ENCODE measurements at regions not wholly inside any gene's neighbourhood (a gene's known extent, or its start where the extent isn't known, plus 50 kb on each side); places are given as distances from the start of the nearest gene placed in this dataset.
"Not testable (repeated sequence)": the region's sequence is repeated elsewhere in the genome, so short reads cannot be mapped to it uniquely, and the experiment has no call there.

- Mint-ChIP-seq H3K27ac (no peak overlapping the region), H3K27me3 (peaks cover 27% of the 10 kb centered on the region), H3K36me3 (ENCODE audit: low read depth) (no peaks in the 10 kb centered on the region), H3K4me1 (peaks cover 4% of the 10 kb centered on the region), H3K4me3 (no peak overlapping the region), H3K9me3 (no peaks in the 10 kb centered on the region)
- DNase-seq (no peak), ATAC-seq (ENCODE audit: low read depth) (no peak)
- ChIA-PET POLR2A (no interaction called here), CTCF (no interaction called here)
- no peak for TF ChIP-seq CTCF (IDR thresholded peaks at IDR 0.05)
- intact Hi-C loops (cut with micrococcal nuclease), result no loop called here
These were observed 177.1 kb downstream of the RNF144A start for GRCh38 chr2:7094231-7094741.

GRCh38 chr2:7096726-7097352 lies 179.6 kb downstream of the RNF144A start:
- DNase-seq, result no peak
- Mint-ChIP-seq H3K9me3 (peaks cover 10% of the 10 kb centered on the region), H3K36me3 (ENCODE audit: low read depth) (no peaks in the 10 kb centered on the region), H3K4me1 (peaks cover 11% of the 10 kb centered on the region), H3K27ac (no peak overlapping the region), H3K27me3 (peaks cover 23% of the 10 kb centered on the region), H3K4me3 (no peak overlapping the region)
- ChIA-PET POLR2A (no interaction called here), CTCF (interaction anchor here (1.0 to 3.3 kb wide), 7 partner anchors 9 to 1591 kb away, joined by 3 to 12 read pairs (median 3); no protein-coding TSS in a partner anchor)
- TF ChIP-seq CTCF (IDR thresholded peaks at IDR 0.05), result no peak
- intact Hi-C loops (cut with micrococcal nuclease), result loop anchor here (1.0 to 5.0 kb wide), 4 partner anchors 60 to 1664 kb away; no protein-coding TSS in a partner anchor
- ATAC-seq (ENCODE audit: low read depth), result no peak

GRCh38 chr2:7097353-7097895 lies 180.2 kb downstream of the RNF144A start:
- Mint-ChIP-seq H3K27me3 (peaks cover 23% of the 10 kb centered on the region), H3K4me3 (peak overlapping the region; percentile 33), H3K9me3 (peaks cover 10% of the 10 kb centered on the region), H3K36me3 (ENCODE audit: low read depth) (no peaks in the 10 kb centered on the region), H3K27ac (no peak overlapping the region), H3K4me1 (peaks cover 11% of the 10 kb centered on the region)
- ATAC-seq (ENCODE audit: low read depth) (peak; percentile 81), DNase-seq (peak; percentile 58)
- ChIA-PET CTCF (interaction anchor here (0.7 to 3.3 kb wide), 8 partner anchors 8 to 1591 kb away, joined by 3 to 12 read pairs (median 3); no protein-coding TSS in a partner anchor), POLR2A (no interaction called here)
- peak; percentile 84 for TF ChIP-seq CTCF (IDR thresholded peaks at IDR 0.05)
- intact Hi-C loops (cut with micrococcal nuclease), result loop anchor here (1.0 to 5.0 kb wide), 4 partner anchors 60 to 1664 kb away; no protein-coding TSS in a partner anchor

GRCh38 chr2:7098816-7099215 lies 181.6 kb downstream of the RNF144A start:
- peaks cover 10% of the 10 kb centered on the region for H3K9me3 Mint-ChIP-seq
- ChIA-PET POLR2A (no interaction called here), CTCF (interaction anchor here (1.0 to 1.4 kb wide), 2 partner anchors 328 to 1586 kb away, joined by 3 read pairs; no protein-coding TSS in a partner anchor)
- no peak overlapping the region for H3K4me3 Mint-ChIP-seq
- no peak overlapping the region for H3K27ac Mint-ChIP-seq
- no peaks in the 10 kb centered on the region for H3K36me3 Mint-ChIP-seq (ENCODE audit: low read depth)
- peaks cover 18% of the 10 kb centered on the region for H3K27me3 Mint-ChIP-seq
- H3K4me1 Mint-ChIP-seq, result peaks cover 11% of the 10 kb centered on the region
- ATAC-seq (ENCODE audit: low read depth), result no peak
- intact Hi-C loops (cut with micrococcal nuclease), result loop anchor here (5.0 kb wide), 1 partner anchor 62 kb away; no protein-coding TSS in a partner anchor
- DNase-seq, result no peak
- no peak for TF ChIP-seq CTCF (IDR thresholded peaks at IDR 0.05)

- POLR2A ChIA-PET; H3K4me3 Mint-ChIP-seq; H3K36me3 Mint-ChIP-seq (ENCODE audit: low read depth); H3K9me3 Mint-ChIP-seq; DNase-seq: not testable (repeated sequence)
- peak; percentile 21 for ATAC-seq (ENCODE audit: low read depth)
- CTCF ChIA-PET, result interaction anchor here (1.0 to 1.4 kb wide), 2 partner anchors 327 to 1585 kb away, joined by 3 read pairs; no protein-coding TSS in a partner anchor
- Mint-ChIP-seq H3K4me1 (peaks cover 11% of the 10 kb centered on the region), H3K27ac (peak overlapping the region; percentile 36), H3K27me3 (peaks cover 15% of the 10 kb centered on the region)
- intact Hi-C loops (cut with micrococcal nuclease), result loop anchor here (5.0 kb wide), 1 partner anchor 62 kb away; no protein-coding TSS in a partner anchor
These were observed 182.5 kb downstream of the RNF144A start for GRCh38 chr2:7099687-7100086.

Measured in activated B cell treated with CpG ODN at 0.5 μM for 24 hours (primary cell).